ENCODE measurements at regions not wholly inside any gene's neighbourhood (a gene's known extent, or its start where the extent isn't known, plus 50 kb on each side); places are given as distances from the start of the nearest gene placed in this dataset.

DNA sequence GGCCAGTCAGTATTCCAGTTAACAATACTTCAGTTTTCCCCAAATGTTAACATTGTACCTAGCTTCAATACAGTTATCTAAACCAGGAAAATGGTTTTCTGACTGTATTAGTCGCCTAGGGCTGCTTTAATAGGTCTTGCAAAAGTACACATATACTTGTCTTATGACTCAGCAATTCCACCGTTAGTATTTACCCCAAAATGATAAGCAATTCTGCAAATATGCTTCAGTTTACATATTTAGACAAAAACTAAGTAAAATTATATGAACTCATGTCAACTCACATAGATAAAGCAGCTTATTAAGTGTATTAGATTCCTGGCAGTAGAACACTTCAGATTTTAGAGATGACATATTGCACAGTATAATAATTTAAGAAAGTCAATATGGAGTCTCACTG is 363.3 kb downstream of the ARL4A start:
- TF ChIP-seq POLR2A (IDR thresholded peaks at IDR 0.05): no peak
- TF ChIP-seq, protein P1, sequence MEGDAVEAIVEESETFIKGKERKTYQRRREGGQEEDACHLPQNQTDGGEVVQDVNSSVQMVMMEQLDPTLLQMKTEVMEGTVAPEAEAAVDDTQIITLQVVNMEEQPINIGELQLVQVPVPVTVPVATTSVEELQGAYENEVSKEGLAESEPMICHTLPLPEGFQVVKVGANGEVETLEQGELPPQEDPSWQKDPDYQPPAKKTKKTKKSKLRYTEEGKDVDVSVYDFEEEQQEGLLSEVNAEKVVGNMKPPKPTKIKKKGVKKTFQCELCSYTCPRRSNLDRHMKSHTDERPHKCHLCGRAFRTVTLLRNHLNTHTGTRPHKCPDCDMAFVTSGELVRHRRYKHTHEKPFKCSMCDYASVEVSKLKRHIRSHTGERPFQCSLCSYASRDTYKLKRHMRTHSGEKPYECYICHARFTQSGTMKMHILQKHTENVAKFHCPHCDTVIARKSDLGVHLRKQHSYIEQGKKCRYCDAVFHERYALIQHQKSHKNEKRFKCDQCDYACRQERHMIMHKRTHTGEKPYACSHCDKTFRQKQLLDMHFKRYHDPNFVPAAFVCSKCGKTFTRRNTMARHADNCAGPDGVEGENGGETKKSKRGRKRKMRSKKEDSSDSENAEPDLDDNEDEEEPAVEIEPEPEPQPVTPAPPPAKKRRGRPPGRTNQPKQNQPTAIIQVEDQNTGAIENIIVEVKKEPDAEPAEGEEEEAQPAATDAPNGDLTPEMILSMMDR (IDR thresholded peaks at IDR 0.05): no peak
